PC-9 (cell line): ENCODE measurements at regions not wholly inside any gene's neighbourhood (a gene's known extent, or its start where the extent isn't known, plus 50 kb on each side); places are given as distances from the start of the nearest gene placed in this dataset.

ENCODE experiments used
- CTCF ChIP-seq: fragments of 200-600 bp; sonication (generic); conservative IDR thresholded peaks from 2 replicates; pipeline ENCODE4 v1.6.1; 2017; ENCODE audit warnings: mixed run types, antibody characterized with exemption, mild to moderate bottlenecking, moderate library complexity
- EZH2 ChIP-seq: fragments of 200-600 bp; sonication (generic); IDR thresholded peaks from 2 replicates; pipeline ENCODE4 v1.8.0; 2017; ENCODE audit warnings: antibody characterized with exemption, low read depth

GRCh38 chr15:53884441-53884840, 93.8 kb upstream of the UNC13C start:
- no peak for TF ChIP-seq EZH2
- no peak for TF ChIP-seq CTCF
